SK-N-MC (cell line): ENCODE measurements at regions not wholly inside any gene's neighbourhood (a gene's known extent, or its start where the extent isn't known, plus 50 kb on each side); places are given as distances from the start of the nearest gene placed in this dataset.

ENCODE experiments used
- DNase-seq: peaks from one replicate; pipeline ENCODE4 v3.0.0-alpha.2; 2011; ENCODE audit warnings: low read depth, low spot score
- H3K27ac ChIP-seq: fragments of 200-600 bp; sonication (generic); 2 replicates; pipeline ENCODE4 v1.5.1; 2016; ENCODE audit warnings: mixed run types
- H3K36me3 ChIP-seq: fragments of 200-600 bp; sonication (generic); 2 replicates; pipeline ENCODE4 v1.6.1; 2017; ENCODE audit warnings: antibody characterized with exemption, low read length, mixed read lengths; ENCODE audit not compliant: insufficient read depth
- H3K4me3 ChIP-seq: fragments of 200-600 bp; sonication (generic); 2 replicates; pipeline ENCODE4 v1.5.1; 2016
- H3K9ac ChIP-seq: fragments of 200-600 bp; sonication (generic); 2 replicates; pipeline ENCODE4 v1.8.0; 2017; ENCODE audit warnings: mixed run types, mixed read lengths; ENCODE audit not compliant: insufficient read length
- H3K9me3 ChIP-seq: fragments of 200-600 bp; sonication (generic); 2 replicates; pipeline ENCODE4 v1.6.1; 2017; ENCODE audit warnings: low read depth, mild to moderate bottlenecking, antibody characterized with exemption, low read length, moderate library complexity, mixed read lengths
- EZH2 ChIP-seq: fragments of 200-600 bp; sonication (generic); IDR thresholded peaks from one replicate; pipeline ENCODE4 v1.6.1; 2017; ENCODE audit warnings: antibody characterized with exemption
- FOXP2 ChIP-seq: optimal IDR thresholded peaks from 2 replicates; pipeline ENCODE3; 2011; ENCODE audit warnings: mild to moderate bottlenecking, moderate library complexity; ENCODE audit not compliant: insufficient read depth; ENCODE audit errors: extremely low read length, control extremely low read depth
- POLR2AphosphoS5 ChIP-seq: IDR thresholded peaks from 2 replicates; pipeline ENCODE4 v1.6.1; 2012; ENCODE audit warnings: mild to moderate bottlenecking, low read depth, low read length, borderline replicate concordance

GRCh38 chr15:75100679-75101078, 77.3 kb downstream of the PPCDC start:
- no peaks in the 10 kb centered on the region for H3K9me3 ChIP-seq
- H3K4me3 ChIP-seq, result no peak overlapping the region
- H3K9ac ChIP-seq, result no peak overlapping the region
- DNase-seq, result no peak
- TF ChIP-seq FOXP2, result no peak
- TF ChIP-seq EZH2, result no peak
- TF ChIP-seq POLR2AphosphoS5, result no peak
- no peaks in the 10 kb centered on the region for H3K36me3 ChIP-seq
- no peak overlapping the region for H3K27ac ChIP-seq

GRCh38 chr15:75104804-75105557, 81.6 kb downstream of the PPCDC start:
- no peak for DNase-seq
- H3K27ac ChIP-seq, result no peak overlapping the region
- no peak overlapping the region for H3K9ac ChIP-seq
- TF ChIP-seq EZH2, result no peak
- H3K4me3 ChIP-seq, result no peak overlapping the region
- H3K36me3 ChIP-seq, result no peaks in the 10 kb centered on the region
- H3K9me3 ChIP-seq, result no peaks in the 10 kb centered on the region

DNA sequence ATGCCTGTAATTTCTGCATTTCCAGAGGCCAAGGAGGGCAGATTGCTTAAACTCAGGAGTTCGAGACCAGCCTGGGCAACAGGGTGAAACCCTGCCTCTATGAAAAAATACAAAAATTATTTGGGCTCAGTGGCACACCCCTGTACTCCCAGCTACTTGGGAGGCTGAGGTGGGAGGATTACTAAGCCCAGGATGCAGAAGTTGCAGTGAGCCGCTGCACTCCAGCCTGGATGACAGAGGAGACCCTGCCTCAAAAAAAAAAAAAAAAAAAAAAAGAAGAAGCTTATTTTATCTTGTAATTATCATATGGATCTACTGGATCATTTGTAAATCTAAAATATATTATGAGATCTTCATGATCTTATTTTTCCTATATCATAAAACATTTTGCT, 84.1 kb downstream of the PPCDC start:
- no peaks in the 10 kb centered on the region for H3K9me3 ChIP-seq
- no peak overlapping the region for H3K4me3 ChIP-seq
- no peak overlapping the region for H3K9ac ChIP-seq
- DNase-seq, result no peak
- TF ChIP-seq POLR2AphosphoS5 (no peak), FOXP2 (no peak), EZH2 (no peak)
- no peak overlapping the region for H3K27ac ChIP-seq
- no peaks in the 10 kb centered on the region for H3K36me3 ChIP-seq

- no peak for DNase-seq
- H3K9ac ChIP-seq, result no peak overlapping the region
- no peak overlapping the region for H3K4me3 ChIP-seq
- no peaks in the 10 kb centered on the region for H3K9me3 ChIP-seq
- H3K36me3 ChIP-seq, result no peaks in the 10 kb centered on the region
- H3K27ac ChIP-seq, result no peak overlapping the region
- no peak for TF ChIP-seq FOXP2
- no peak for TF ChIP-seq EZH2
- TF ChIP-seq POLR2AphosphoS5, result no peak
Measured at GRCh38 chr15:75107908-75108838, 84.8 kb downstream of the PPCDC start.

GRCh38 chr15:75109021-75109735, 85.8 kb downstream of the PPCDC start:
- Histone ChIP-seq H3K36me3 (no peaks in the 10 kb centered on the region), H3K27ac (no peak overlapping the region), H3K4me3 (no peak overlapping the region), H3K9ac (no peak overlapping the region), H3K9me3 (no peaks in the 10 kb centered on the region)
- no peak for DNase-seq
- TF ChIP-seq POLR2AphosphoS5 (no peak), FOXP2 (no peak), EZH2 (no peak)

GRCh38 chr15:75109736-75110130, 86.3 kb downstream of the PPCDC start:
- Histone ChIP-seq H3K27ac (no peak overlapping the region), H3K36me3 (no peaks in the 10 kb centered on the region), H3K9ac (no peak overlapping the region), H3K9me3 (no peaks in the 10 kb centered on the region), H3K4me3 (no peak overlapping the region)
- DNase-seq, result no peak
- TF ChIP-seq POLR2AphosphoS5 (no peak), FOXP2 (no peak), EZH2 (no peak)

- no peaks in the 10 kb centered on the region for H3K9me3 ChIP-seq
- DNase-seq, result no peak
- no peak overlapping the region for H3K4me3 ChIP-seq
- H3K27ac ChIP-seq, result no peak overlapping the region
- H3K9ac ChIP-seq, result no peak overlapping the region
- H3K36me3 ChIP-seq, result no peaks in the 10 kb centered on the region
- TF ChIP-seq POLR2AphosphoS5 (no peak), FOXP2 (no peak), EZH2 (no peak)
Measured at GRCh38 chr15:75112278-75112847, 89.0 kb downstream of the PPCDC start.

DNA sequence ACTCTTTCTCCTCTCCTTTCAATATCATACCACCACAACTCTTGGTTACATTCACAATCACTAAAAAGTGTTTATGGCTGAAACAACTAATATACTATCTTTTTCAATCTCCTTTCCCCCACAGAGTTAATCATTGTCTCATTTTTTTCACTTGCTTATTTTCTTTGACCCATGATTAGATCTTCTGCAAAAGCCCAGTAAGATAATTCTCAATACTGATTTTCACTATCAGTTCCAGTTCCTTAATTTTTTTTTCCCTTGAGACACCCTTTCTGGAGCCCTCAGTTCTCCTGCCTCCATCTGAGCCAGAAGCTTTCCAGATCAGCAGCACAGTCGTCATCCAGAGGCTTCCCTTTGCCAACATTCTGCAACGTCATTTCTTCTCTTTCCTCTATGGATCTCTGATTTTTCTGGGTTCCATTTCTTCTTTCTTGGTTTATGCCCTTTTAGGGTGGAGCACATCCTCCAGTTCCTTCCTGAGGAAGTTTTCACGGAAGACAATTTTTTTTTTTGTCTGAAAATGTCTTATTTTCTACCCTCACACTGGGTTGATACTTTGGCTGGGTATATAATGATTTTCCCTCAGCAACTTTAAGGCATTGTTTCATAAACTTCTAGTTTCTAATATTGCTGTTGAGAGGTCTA, 88.7 kb upstream of the C15orf39 start:
- Histone ChIP-seq H3K4me3 (no peak overlapping the region), H3K9ac (no peak overlapping the region), H3K9me3 (no peaks in the 10 kb centered on the region), H3K27ac (no peak overlapping the region), H3K36me3 (no peaks in the 10 kb centered on the region)
- no peak for DNase-seq
- no peak for TF ChIP-seq FOXP2
- no peak for TF ChIP-seq POLR2AphosphoS5
- no peak for TF ChIP-seq EZH2
